Spinal cord (tissue), 9 donors: ENCODE measurements at regions not wholly inside any gene's neighbourhood (a gene's known extent, or its start where the extent isn't known, plus 50 kb on each side); places are given as distances from the start of the nearest gene placed in this dataset.
A peak's percentile ranks its signal among the peaks of the same experiment; 100 is the strongest.

Source experiments
- DNase-seq, 6 donors: peaks; one replicate each; pipeline versions ENCODE4 v3.0.0 to v3.0.0-alpha.2; 2013 to 2015; ENCODE audit warnings: low spot score in 6 of 6, low read depth in 4 of 6
- H3K27ac ChIP-seq: one replicate; pipeline ENCODE4 v1.5.1; 2013; ENCODE audit warnings: low read depth, low read length, control low read depth
- H3K27me3 ChIP-seq: one replicate; pipeline ENCODE4 v1.6.1; 2013; ENCODE audit warnings: low read length; ENCODE audit not compliant: control insufficient read depth, insufficient read depth
- H3K36me3 ChIP-seq: one replicate; pipeline ENCODE4 v1.6.1; 2013; ENCODE audit warnings: low read length; ENCODE audit not compliant: control insufficient read depth, insufficient read depth
- H3K4me1 ChIP-seq: one replicate; pipeline ENCODE4 v1.6.1; 2013; ENCODE audit warnings: low read length; ENCODE audit not compliant: control insufficient read depth, insufficient read depth
- H3K4me3 ChIP-seq: one replicate; pipeline ENCODE4 v1.5.1; 2013; ENCODE audit warnings: low read depth, low read length, control low read depth
- H3K9me3 ChIP-seq: one replicate; pipeline ENCODE4 v1.6.1; 2013; ENCODE audit warnings: low read length; ENCODE audit not compliant: control insufficient read depth, insufficient read depth
- WGBS: methylation state at CpG from one replicate; pipeline ENCODE4 v1.1.5; 2013; ENCODE audit warnings: missing lambda C conversion rate; ENCODE audit not compliant: insufficient coverage; 5-methylcytosine and 5-hydroxymethylcytosine counted together
- donor health status: healthy.

- no peak overlapping the region for H3K4me3 ChIP-seq
- H3K27me3 ChIP-seq, result no peaks in the 10 kb centered on the region
- WGBS, result 85% methylated on average over 4 of the region's 7 CpGs
- no peaks in the 10 kb centered on the region for H3K9me3 ChIP-seq
- peaks cover 10% of the 10 kb centered on the region for H3K4me1 ChIP-seq
- DNase-seq, result no peak
- H3K27ac ChIP-seq, result no peak overlapping the region
- no peaks in the 10 kb centered on the region for H3K36me3 ChIP-seq
Measured at GRCh38 chr5:6225121-6225607, 153.2 kb downstream of the MED10 start.

- Histone ChIP-seq H3K4me1 (peaks cover 11% of the 10 kb centered on the region), H3K27ac (no peak overlapping the region), H3K9me3 (no peaks in the 10 kb centered on the region), H3K36me3 (no peaks in the 10 kb centered on the region), H3K27me3 (no peaks in the 10 kb centered on the region), H3K4me3 (no peak overlapping the region)
- WGBS, result 100% methylated on average over 5 of the region's 5 CpGs
- peak in 1 of 6 donors; percentile 67 for DNase-seq
Measured at GRCh38 chr5:6224406-6224805, 153.9 kb downstream of the MED10 start.

GRCh38 chr5:6222899-6223298 lies 155.4 kb downstream of the MED10 start:
- H3K36me3 ChIP-seq, result no peaks in the 10 kb centered on the region
- no peak for DNase-seq
- peaks cover 9% of the 10 kb centered on the region for H3K4me1 ChIP-seq
- H3K9me3 ChIP-seq, result no peaks in the 10 kb centered on the region
- no peak overlapping the region for H3K4me3 ChIP-seq
- no peak overlapping the region for H3K27ac ChIP-seq
- 92% methylated on average over 2 of the region's 2 CpGs for WGBS
- H3K27me3 ChIP-seq, result no peaks in the 10 kb centered on the region

GRCh38 chr5:6222121-6222520 lies 156.2 kb downstream of the MED10 start:
- Histone ChIP-seq H3K4me3 (no peak overlapping the region), H3K4me1 (peaks cover 15% of the 10 kb centered on the region), H3K27me3 (no peaks in the 10 kb centered on the region), H3K27ac (no peak overlapping the region), H3K36me3 (no peaks in the 10 kb centered on the region), H3K9me3 (no peaks in the 10 kb centered on the region)
- WGBS, result 80% methylated on average over 5 of the region's 7 CpGs
- no peak for DNase-seq

- no peaks in the 10 kb centered on the region for H3K36me3 ChIP-seq
- 96% methylated on average over 6 of the region's 6 CpGs for WGBS
- H3K4me3 ChIP-seq, result no peak overlapping the region
- no peak for DNase-seq
- no peak overlapping the region for H3K27ac ChIP-seq
- peaks cover 24% of the 10 kb centered on the region for H3K4me1 ChIP-seq
- no peaks in the 10 kb centered on the region for H3K9me3 ChIP-seq
- no peaks in the 10 kb centered on the region for H3K27me3 ChIP-seq
Measured at GRCh38 chr5:6221141-6221626, 157.2 kb downstream of the MED10 start.

GRCh38 chr5:6220346-6221088 lies 157.8 kb downstream of the MED10 start:
- peak in 1 of 6 donors; percentile 38 for DNase-seq
- Histone ChIP-seq H3K27me3 (no peaks in the 10 kb centered on the region), H3K36me3 (no peaks in the 10 kb centered on the region), H3K27ac (peak overlapping the region; percentile 22), H3K4me1 (peaks cover 27% of the 10 kb centered on the region), H3K4me3 (no peak overlapping the region), H3K9me3 (no peaks in the 10 kb centered on the region)
- 57% methylated on average over 13 of the region's 15 CpGs for WGBS

- no peak overlapping the region for H3K27ac ChIP-seq
Measured at GRCh38 chr5:6218517-6218916, 159.8 kb downstream of the MED10 start.

GRCh38 chr5:6218116-6218515 lies 160.2 kb downstream of the MED10 start:
- Histone ChIP-seq H3K4me1 (peaks cover 27% of the 10 kb centered on the region), H3K27ac (no peak overlapping the region), H3K36me3 (no peaks in the 10 kb centered on the region), H3K27me3 (no peaks in the 10 kb centered on the region), H3K9me3 (no peaks in the 10 kb centered on the region), H3K4me3 (no peak overlapping the region)
- DNase-seq, result no peak
- WGBS, result 96% methylated on average over 4 of the region's 7 CpGs

More at GRCh38 chr5:6218517-6218916, 159.8 kb downstream of the MED10 start:
- Histone ChIP-seq H3K4me3 (no peak overlapping the region), H3K9me3 (no peaks in the 10 kb centered on the region), H3K27me3 (no peaks in the 10 kb centered on the region), H3K4me1 (peaks cover 27% of the 10 kb centered on the region), H3K36me3 (no peaks in the 10 kb centered on the region)
- 92% methylated on average over 5 of the region's 6 CpGs for WGBS
- no peak for DNase-seq

- Histone ChIP-seq H3K27me3 (no peaks in the 10 kb centered on the region), H3K9me3 (no peaks in the 10 kb centered on the region), H3K4me3 (no peak overlapping the region), H3K4me1 (peaks cover 27% of the 10 kb centered on the region), H3K27ac (no peak overlapping the region), H3K36me3 (no peaks in the 10 kb centered on the region)
- 42% methylated on average over 3 of the region's 9 CpGs for WGBS
- DNase-seq, result peak in 1 of 6 donors; percentile 53
Measured at GRCh38 chr5:6216471-6217075, 161.8 kb downstream of the MED10 start.

GRCh38 chr5:6215891-6216290 lies 162.5 kb downstream of the MED10 start:
- WGBS, result 74% methylated on average over 7 of the region's 8 CpGs
- no peaks in the 10 kb centered on the region for H3K27me3 ChIP-seq

More at GRCh38 chr5:6215891-6216290, 162.5 kb downstream of the MED10 start:
- Histone ChIP-seq H3K4me1 (peaks cover 27% of the 10 kb centered on the region), H3K9me3 (no peaks in the 10 kb centered on the region), H3K4me3 (no peak overlapping the region), H3K36me3 (no peaks in the 10 kb centered on the region), H3K27ac (no peak overlapping the region)
- no peak for DNase-seq
